ENCODE measurements at regions not wholly inside any gene's neighbourhood (a gene's known extent, or its start where the extent isn't known, plus 50 kb on each side); places are given as distances from the start of the nearest gene placed in this dataset.
"Not testable (repeated sequence)": the region's sequence is repeated elsewhere in the genome, so short reads cannot be mapped to it uniquely, and the experiment has no call there.

DNA sequence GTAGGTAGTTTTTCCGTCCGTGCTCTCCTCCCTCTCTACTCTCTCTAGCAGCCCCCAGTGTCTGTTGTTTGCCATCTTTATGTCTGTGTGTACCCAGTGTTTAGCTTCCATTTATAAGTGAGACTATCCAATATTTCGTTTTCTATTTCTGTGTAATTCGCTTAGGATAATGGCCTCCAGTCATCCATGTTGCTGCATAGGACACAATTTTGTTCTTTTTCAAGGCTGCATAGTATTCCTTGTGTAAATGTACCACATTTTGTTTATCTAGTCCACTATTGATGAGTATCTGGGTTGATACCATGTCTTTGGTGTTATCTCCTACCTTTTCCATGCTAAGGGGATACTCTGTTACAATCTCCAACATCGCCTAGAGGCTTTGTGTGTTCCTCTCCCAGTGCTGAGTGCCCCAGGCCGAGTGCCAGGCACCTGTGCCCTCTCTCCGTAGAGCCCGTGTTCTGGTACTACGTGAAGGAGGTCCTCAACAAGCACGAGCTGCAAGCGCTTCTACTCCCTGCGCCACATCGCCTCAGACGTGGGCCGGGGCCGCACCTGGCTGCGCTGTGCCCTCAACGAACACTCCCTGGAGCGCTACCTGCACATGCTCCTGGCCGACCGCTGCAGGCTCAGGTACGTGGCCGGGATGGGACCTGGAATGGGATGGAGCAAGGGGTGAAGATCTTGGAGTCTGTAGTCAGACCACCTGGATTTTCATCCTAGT lies 51.0 kb downstream of the NPIPB11 start:
- DNase-seq, result not testable (repeated sequence)

DNA sequence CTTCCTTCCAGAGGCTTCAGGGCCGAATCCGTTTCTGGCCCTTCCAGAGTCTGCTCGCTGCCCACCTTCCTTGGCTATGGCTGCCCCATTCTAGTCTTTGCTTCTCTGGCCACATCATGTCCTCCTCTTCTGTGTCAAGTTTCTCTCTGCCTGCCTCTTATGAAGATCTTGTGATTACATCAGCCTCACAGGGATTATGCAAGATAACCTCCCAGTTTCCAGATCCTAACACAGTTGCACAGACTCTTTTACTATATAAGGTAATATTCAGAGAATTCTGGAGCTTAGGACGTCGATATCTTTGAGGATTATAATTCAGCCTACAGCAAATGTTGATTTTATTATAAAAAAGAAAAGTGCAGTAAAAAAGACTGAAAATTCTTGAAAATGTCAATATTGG lies 52.1 kb downstream of the NPIPB11 start:
- DNase-seq, result not testable (repeated sequence)

DNA sequence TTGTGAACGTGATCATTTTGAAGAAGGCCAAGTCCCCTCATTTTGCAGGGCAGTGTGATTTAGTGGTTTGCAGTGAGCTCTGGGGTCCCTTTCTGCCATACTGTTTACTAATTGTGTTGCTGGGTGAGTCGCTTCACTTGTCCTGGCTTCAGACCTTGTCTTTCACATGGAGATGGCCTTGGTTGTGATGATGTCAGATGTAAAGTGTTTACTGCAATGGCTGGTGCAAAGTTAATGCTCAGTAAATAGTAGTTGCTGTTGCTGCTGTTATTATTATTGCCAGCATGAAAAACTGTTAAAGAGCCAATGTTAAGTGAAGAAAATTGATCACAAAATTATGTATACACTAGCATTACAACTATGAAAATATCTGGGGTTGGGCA lies 53.9 kb downstream of the NPIPB11 start:
- DNase-seq, result not testable (repeated sequence)

DNA sequence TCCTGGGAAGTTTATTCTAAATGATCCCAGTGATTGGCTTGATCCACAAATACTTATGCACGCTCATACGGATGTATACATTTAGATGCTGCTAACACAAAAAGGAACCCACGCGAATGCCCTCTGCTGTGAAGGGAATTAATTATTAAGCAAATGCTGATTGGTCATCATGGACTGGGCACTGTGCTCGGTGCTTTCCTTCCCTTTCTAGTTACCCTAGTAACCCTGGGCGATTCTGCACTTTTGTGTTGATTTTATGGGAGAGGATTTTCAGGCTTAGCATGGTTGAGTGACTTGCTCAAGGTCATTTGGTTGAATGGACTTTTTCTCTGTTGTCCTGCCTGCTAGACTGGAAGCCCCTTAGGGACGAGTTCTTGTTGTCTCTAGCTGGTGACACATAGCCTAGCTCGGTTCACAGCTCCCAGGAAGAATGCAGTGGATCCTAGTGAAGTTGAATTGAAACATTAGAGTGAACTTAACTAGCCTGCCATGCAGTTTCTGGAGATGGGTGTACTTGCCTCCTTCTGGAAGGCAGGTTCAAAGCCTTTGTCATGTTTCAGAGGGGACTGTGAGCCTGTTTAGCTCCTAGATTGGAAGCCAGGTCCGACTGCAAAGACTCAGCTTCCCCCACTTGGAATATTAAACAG lies 54.4 kb downstream of the NPIPB11 start:
- not testable (repeated sequence) for DNase-seq

DNA sequence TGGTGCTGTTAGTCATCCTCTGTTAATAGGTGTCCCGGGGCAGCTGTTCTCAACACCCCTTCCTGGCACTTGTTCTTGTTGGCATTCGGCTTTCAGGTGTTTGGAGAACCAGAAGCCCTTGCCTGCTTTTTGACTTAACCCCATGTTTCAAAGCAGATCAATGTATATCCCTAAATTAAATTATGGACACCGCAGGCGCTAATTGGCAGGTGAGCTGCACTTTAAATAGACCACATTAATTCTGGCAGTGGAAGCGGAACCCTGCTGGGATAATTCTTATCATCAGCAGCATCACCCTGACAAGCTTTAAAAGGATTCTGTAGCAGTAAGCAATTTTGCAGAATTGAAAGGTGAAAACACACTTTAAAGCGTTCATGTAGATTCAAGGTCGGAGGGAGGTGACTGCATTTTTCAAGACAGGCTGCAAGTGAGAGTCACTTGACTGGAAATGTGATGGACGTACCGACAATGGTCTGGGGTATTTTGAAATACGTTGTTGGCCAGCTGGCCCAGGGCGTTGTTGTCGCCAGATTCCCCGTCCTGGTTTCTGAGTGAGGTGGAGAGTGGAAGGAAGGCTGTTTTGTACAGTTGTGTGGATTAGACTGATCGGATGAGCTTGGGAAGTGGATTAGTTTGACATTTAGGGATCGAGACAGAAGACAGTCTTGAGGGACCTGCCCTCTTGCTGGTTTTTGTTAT lies 55.1 kb downstream of the NPIPB11 start:
- DNase-seq, result not testable (repeated sequence)

DNA sequence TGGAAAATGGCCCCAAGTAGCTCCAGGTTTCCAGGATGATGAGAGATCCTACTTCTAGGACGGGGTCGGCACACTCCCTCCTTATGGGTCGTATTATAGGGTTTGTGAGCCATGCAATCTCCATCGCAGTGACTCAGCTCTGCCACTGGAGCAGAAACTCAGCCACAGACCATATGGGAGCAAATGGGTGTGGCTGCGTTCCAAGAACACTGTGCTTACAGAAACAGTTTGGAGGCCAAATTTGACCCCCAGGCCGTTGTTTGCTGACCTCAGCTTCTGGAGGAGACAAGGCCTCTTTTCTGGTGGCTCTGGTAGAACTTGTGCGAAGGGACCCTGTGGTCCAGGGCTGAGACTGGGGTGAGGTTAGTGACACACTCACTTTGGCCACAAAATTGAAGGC lies 56.5 kb downstream of the NPIPB11 start:
- DNase-seq, result not testable (repeated sequence)

DNA sequence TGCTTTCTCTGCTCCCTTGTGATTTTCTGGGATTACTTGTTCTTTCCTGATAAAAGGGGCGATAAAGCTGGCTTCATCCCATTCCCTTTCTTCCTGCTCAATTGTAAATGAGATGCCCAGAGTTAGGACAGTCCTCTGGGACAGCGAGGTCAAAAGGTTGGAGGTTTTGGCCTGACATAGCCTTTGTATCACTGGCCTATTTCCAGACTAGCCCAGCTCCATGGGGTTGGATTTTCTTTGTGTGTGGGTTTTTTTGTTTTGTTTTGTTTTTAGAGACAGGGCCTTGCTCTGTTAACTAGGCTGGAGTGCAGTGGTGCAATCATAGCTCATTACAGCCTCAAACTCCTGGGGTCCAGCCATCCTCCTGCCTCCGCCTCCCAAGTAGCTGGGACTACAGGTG lies 57.8 kb downstream of the NPIPB11 start:
- DNase-seq, result not testable (repeated sequence)

DNA sequence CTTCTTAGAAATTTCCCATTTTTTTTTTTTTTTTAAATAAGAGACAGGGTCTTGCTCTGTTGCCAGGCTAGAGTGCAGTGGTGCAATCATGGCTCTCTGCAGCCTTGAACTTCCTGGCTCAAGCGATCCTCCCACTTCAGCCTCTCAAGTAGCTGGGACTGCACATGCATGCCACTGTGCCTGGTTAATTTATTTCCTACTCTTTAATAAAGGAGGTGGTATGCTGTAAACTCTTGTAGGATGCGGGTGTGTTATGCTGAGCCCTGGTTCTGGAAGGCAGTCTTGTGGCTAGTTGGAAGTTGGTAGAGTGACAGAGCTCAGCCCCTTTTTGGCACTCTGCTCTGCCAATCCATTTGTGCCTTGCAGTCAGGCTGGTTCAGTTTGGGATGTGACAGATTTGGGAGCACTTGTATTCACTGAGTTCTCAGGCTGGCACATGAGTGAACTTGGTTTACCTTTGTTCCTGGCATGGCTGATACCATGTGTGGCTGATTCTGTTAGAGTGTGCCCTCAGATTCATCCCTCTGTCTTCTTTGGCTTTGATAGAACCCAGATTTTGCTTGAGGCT lies 58.3 kb downstream of the NPIPB11 start:
- DNase-seq, result not testable (repeated sequence)

DNA sequence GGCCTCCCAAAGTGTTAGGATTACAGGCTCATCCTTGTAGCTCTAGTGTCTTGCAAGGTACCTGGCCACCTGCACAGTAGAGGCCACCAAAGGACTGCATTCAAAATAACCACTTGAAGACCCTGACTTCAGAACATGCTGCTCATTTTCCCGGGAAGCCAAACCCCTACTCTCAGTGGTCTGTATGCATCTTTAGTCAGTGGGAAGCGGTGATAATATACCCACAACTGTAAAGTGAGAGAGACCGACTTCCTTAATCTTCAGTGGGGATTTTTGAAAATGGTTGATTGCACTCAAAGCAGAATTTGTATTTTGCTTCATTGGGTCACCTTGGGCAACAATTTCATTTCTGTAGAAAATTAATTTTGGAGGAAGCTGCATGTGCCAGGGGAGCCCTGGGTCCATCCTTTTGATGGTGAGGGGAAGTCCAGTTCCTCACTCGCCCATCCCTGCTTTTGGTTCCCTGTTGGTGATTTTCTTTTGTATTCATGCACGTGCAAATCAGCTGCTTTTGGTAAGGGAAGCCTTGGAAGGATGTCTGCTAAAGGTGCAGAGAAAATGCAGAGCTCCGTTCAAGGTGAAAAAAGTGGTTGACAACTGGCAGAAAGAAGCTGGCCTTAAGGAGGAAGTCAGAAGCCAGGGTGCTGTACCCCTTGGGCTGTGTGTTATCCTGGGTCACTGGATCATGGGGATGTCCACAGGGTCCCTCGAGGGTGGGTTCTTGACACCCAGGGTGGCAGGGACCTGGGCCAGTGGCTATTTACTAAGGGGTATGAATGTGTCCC lies 59.5 kb downstream of the NPIPB11 start:
- DNase-seq, result not testable (repeated sequence)

DNA sequence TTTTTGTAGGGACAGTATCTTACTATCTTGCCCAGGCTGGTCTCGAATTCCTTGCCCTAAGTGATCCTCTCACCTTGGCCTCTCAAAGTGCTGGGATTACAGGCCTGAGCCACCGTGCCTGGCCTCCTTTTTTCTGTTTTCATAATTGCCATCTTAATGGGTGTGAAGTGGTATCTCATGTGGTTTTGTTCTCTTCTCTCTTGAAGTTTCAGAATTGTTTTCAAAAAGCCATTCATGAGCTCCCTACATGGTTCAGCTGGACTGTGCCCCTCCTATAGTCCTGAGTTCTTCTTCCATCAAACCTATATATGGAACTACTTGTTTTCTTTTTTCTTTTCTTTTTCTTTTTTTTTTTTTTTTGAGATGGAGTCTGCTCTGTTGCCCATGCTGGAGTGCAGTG lies 60.3 kb downstream of the NPIPB11 start:
- DNase-seq, result not testable (repeated sequence)

DNA sequence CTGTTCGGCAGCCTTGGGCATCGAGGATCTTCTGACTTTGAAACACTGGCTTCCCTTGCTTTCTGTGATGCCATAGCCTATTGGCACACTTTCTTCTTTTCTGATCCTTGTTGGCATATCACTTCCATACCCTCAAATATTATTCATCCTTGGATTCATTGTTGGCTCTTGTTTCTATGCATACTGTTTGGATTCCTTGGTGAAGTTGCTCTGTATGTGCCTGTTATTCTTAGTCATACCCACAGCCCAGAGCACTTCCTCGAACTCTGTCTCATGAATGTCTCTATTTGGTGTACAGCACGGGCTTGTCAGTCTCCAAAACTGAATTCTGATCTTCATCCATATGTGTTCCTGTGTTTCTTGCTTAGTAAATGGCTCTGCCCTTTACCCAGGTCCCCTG lies 63.6 kb downstream of the NPIPB11 start:
- DNase-seq, result not testable (repeated sequence)

DNA sequence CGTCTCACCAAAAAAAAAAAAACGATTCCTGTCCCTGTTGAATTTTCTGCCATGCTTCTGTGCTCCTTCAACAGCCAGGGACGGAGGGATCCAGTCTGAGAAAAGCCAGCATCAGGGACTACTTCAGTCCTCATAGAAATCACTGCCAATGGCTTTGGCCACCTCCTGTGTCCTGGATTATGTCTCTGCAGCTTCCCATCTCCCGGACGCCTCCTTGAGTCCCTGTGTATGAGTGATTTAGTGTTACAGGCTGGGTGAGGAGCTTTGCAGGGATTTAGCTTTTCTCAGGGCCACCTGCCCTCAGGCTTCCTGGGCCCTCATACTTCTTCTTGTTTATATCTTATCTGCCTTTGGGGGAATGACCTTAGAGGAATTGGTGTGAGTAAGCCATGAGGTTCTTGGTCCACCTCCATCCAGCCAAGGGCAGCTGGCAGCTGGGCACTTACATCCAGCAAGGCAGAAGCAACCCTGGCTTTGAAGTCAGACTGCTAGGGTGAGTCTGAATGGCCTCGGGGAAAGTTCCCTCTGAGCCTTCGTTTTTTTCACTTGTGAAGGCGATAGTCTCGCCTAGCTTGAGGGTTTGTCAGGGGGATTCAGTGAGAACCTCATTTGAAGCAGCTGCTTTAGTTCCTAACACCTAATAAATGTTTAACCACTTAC lies 65.6 kb downstream of the NPIPB11 start:
- DNase-seq, result not testable (repeated sequence)

DNA sequence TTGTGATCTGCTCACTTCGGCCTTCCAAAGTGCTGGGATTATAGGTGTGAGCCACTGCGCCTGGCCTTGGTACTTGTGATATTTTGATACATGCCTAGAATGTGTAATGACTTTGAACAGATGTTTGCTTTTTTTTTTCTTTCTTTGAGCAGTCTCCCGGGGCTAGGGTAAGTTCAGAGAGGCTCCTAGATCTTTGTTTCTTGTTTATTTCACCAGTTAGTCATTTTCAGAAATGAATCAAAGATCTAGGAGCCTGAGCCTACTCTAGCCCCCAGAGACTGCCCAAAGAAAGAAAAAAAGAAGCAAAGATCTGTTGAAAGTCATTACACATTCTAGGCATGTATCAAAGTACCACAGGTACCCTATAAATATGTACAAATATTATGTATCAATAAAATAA lies 66.3 kb downstream of the NPIPB11 start:
- DNase-seq, result not testable (repeated sequence)

DNA sequence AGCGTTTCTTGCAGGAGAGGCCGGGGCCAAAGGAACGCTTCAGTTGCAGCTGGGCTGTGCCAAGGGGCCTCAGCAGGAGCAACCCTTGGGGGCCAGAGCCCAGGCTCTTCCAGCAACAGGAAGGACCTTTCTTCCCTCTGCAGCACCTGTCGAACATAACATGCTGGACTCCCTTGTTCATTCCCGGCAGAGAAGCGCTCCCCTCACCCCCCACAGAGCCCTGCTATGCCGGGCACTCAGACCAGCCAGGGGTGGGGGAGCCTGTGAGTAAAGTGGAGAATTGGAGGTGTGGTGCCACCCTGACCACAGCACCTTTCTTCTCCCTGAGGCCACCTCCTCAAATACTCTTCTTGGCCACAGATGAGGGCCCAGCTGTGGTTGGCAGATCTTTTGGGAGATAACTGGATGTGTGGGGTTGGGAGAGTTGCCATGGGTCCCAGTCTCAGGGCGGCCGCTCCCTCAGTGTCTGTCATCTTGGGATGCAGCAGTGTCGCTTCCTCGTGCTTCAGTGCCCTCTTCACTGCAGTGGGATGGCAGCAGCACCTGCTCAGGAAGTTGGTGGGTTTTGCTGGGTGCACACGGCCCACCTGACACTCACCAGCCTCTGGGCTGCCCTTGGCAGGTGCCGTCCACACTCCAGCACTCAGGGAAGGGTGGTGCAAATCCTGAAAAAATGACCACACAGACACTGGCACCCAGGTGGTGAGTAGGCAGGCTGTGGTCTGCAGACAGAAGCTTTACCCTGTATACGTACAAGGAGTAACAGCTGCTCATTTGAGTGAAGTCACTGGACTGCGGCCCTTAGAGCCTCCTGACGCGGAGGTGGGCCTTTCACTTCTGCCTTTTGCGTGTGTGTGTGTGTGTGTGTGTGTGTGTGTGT lies 67.5 kb downstream of the NPIPB11 start:
- DNase-seq, result not testable (repeated sequence)

DNA sequence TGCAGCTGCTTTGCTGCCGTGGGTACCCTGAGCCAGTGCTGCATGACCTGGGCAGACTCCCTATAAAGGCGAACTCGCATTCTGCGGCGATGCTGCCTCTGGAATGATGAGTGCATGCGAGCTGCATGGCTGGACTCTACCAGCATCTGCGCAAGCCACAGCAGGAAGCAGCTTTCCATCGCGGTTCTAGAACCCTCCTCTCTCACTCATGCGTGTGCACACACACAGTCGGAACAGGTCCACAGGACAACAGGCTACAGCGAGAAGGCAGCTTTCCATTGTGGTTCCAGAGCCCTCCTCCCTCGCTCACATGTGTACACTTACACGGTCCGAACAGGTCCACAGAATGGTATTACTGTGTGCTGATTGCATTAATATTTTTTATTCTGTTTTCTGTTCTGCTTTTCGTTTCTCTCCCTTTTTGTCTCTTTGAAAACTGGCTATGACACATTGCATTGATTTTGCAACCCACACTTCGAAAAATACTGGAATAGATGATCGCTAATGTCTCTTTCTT lies 69.1 kb downstream of the NPIPB11 start:
- not testable (repeated sequence) for DNase-seq

DNA sequence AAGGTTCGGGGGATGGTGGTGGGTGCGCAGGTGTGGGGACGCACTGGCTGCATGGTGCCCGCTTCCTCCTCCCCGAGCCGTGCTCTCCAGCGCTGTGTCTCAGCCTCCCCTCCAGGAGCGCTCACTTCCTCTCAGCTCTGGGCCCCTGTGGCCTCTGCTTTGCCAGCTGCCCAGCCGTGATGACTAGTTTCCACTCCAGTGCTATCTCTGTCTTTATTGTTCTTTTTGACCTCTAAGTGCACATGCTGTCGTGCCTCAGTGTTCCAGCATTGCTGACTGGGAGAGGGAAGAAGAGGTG lies 71.0 kb downstream of the NPIPB11 start:
- not testable (repeated sequence) for DNase-seq

DNA sequence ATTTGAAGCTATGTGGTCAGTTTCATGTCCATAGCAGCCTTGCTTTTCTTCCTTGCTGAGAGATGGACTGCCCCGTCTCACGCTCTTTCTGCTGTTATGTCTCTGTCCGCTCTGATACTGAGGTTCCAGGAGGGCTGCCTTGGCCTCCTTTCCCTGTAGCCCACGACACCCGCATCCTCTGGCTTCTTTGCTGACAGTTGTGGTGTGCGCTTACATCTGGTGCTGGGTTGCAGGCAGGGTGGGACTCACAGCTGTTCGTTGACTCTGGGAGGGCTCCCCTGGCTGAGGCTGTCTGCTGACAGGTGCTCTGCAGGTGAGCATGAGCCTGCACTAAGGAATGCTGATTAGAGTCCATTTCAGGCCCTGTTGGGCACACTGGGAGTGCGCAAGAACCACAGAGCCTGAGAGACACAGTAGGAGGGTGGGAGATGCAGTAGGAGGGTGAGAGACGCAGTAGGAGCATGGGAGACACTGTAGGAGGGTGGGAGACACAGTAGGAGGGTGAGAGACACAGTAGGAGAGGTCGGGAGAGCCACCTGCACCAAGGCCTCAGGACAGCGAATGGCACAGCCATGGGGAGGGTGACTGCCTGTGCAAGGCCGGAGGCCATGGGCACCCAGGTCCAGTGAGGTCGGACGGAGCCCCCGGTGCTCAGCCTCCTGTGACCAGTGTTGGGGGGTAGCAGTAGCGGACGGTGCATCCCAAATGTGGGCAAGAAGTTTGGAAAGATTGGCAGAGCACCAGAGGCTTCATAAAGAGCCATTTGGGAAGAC lies 71.5 kb downstream of the NPIPB11 start:
- DNase-seq, result not testable (repeated sequence)

DNA sequence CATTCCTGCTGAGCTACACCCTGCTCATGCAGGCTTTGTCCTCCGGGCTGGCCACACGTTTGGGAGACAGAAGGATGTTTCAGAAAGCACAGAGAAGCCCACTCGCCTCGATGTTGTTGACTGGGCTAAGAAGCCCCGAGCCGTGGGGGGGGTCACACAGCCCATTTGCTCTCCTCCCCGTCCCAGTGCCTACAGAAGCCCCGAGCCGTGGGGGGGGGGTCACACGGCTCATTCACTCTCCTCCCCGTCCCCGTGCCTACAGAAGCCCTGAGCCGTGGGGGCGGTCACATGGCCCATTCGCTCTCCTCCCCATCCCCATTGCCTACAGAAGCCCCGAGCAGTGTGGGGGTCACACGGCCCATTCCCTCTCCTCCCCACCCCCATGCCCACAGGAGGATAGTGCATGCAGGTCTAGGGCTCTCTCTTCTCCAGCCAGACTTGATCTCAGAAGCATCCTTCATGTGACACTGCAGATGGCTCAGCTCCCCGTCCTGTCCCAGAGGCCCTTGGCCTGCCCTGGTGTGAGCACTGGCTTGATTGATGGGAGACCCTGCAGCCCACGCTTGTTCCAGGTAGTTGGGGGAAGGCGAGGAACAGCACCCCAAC lies 72.9 kb downstream of the NPIPB11 start:
- not testable (repeated sequence) for DNase-seq

DNA sequence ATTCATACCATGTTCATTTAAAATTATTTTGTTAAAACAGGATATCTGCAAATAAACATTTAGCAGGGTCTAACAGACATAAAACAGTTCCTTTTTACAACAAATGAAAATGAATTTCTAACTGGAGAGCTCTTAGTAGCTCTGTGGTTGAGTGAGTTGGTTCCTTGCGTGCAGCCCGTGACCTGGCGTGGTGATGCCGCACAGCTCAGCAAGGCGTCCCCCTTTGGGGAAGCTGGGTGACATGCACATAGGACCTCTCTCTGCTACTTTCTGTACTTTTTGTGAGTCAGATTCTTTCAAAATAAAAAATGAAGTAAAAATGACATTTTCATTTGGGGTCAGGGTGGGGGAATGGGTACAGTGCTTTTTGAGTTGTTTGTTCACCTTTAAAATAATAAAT lies 75.9 kb downstream of the NPIPB11 start:
- not testable (repeated sequence) for DNase-seq

DNA sequence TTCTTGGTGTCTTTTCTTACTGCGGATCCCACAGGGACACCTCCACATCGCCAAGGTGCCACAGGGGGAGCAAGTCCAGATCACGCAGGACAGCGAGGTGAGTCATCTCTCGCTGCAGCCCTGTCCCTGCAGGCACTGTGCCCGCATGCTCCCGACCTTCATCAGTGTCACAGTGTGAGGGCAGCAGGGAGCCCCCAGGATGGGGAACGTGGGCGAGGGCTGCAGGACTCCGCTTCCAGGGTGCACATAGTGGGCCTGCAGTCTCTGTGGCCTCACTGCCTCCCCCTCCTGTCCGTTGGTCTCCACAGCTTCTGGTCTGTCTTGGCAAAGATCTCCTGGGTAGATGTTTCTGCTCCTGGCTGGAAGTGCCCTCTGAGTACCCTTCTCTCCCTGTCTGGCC lies 78.0 kb downstream of the NPIPB11 start:
- not testable (repeated sequence) for DNase-seq

All from midbrain (tissue), 1 donor.